Effector memory CD4-positive, alpha-beta T cell (primary cell): ENCODE measurements at regions not wholly inside any gene's neighbourhood (a gene's known extent, or its start where the extent isn't known, plus 50 kb on each side); places are given as distances from the start of the nearest gene placed in this dataset.

ENCODE experiments used
- DNase-seq, 3 donors: peaks; one replicate each; pipeline ENCODE4 v3.0.0-alpha.2; 2020
- H3K27ac ChIP-seq: 2 replicates; pipeline ENCODE4 v1.7.0; 2013; ENCODE audit warnings: mild to moderate bottlenecking, low read length, moderate library complexity; ENCODE audit not compliant: insufficient read depth, poor library complexity, severe bottlenecking
- H3K27me3 ChIP-seq: replicated peaks from 2 replicates; pipeline ENCODE4 v1.7.0; 2013; ENCODE audit warnings: mild to moderate bottlenecking, low read length; ENCODE audit not compliant: insufficient read depth, control insufficient read depth, poor library complexity, severe bottlenecking
- H3K36me3 ChIP-seq: 2 replicates; pipeline ENCODE4 v1.7.0; 2013; ENCODE audit warnings: mild to moderate bottlenecking, low read length, moderate library complexity; ENCODE audit not compliant: control insufficient read depth, insufficient read depth
- H3K4me1 ChIP-seq: 2 replicates; pipeline ENCODE4 v1.7.0; 2013; ENCODE audit warnings: low read length, mild to moderate bottlenecking; ENCODE audit not compliant: control insufficient read depth, insufficient read depth, poor library complexity, severe bottlenecking
- H3K4me3 ChIP-seq: 2 replicates; pipeline ENCODE4 v1.7.0; 2013; ENCODE audit warnings: low read length, low read depth, mild to moderate bottlenecking; ENCODE audit not compliant: insufficient read depth, poor library complexity, severe bottlenecking
- H3K9me3 ChIP-seq: 2 replicates; pipeline ENCODE4 v1.7.0; 2013; ENCODE audit warnings: mild to moderate bottlenecking, low read length, moderate library complexity; ENCODE audit not compliant: control insufficient read depth

DNA sequence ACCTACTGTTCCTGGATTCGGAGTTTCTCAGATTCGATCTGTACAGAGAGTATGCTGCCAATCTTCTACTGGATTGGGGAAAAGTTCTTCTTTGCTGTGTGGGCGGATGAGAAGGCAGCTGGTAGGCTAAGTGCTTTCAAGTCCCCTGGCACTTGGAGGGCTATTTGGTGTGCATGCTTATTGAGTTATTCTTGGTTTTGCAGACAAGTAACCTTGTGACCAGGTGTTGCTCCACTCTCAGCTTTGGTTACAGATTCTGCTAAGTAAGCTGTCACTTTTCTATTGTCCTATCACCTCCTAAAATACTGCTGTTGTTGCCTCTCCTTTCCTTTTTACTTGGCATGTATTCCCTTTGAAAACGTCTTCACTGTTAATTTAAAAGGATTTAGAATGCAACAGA is 1375.1 kb upstream of the LRRTM3 start:
- no peaks in the 10 kb centered on the region for H3K9me3 ChIP-seq
- H3K36me3 ChIP-seq: no peaks in the 10 kb centered on the region
- no peaks in the 10 kb centered on the region for H3K4me1 ChIP-seq
- no peaks in the 10 kb centered on the region for H3K27me3 ChIP-seq
- H3K27ac ChIP-seq: no peak overlapping the region
- no peak for DNase-seq
- H3K4me3 ChIP-seq: no peak overlapping the region

GRCh38 chr10:65555192-65555591 is 1370.6 kb upstream of the LRRTM3 start:
- no peaks in the 10 kb centered on the region for H3K9me3 ChIP-seq
- no peak for DNase-seq
- H3K4me3 ChIP-seq: no peak overlapping the region
- no peak overlapping the region for H3K27ac ChIP-seq
- H3K36me3 ChIP-seq: no peaks in the 10 kb centered on the region
- H3K27me3 ChIP-seq: no peaks in the 10 kb centered on the region
- no peaks in the 10 kb centered on the region for H3K4me1 ChIP-seq

GRCh38 chr10:65556006-65556405 is 1369.8 kb upstream of the LRRTM3 start:
- H3K27me3 ChIP-seq: no peaks in the 10 kb centered on the region
- no peaks in the 10 kb centered on the region for H3K4me1 ChIP-seq
- no peak overlapping the region for H3K4me3 ChIP-seq
- H3K36me3 ChIP-seq: no peaks in the 10 kb centered on the region
- no peaks in the 10 kb centered on the region for H3K9me3 ChIP-seq
- DNase-seq: no peak
- H3K27ac ChIP-seq: no peak overlapping the region

DNA sequence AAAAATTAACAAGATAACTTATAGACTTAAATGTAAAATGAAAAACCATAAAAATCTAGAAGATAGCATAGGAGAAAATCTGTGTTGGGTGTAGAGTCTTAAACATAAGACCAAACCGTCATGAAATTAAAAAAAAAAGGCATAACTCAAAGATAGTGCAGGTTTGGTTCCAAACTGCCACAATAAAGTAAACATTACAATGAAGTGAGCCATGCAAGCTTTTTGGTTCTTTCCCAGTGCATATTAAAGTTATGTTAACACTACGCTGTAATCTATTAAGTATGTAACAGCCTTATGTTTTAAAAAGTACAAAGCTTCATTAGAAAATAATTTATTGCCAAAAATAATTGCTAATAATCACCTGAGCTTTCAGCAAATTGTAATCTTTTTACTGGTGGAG is 1366.5 kb upstream of the LRRTM3 start:
- Histone ChIP-seq H3K36me3 (no peaks in the 10 kb centered on the region), H3K4me3 (no peak overlapping the region), H3K4me1 (no peaks in the 10 kb centered on the region), H3K9me3 (no peaks in the 10 kb centered on the region), H3K27me3 (no peaks in the 10 kb centered on the region), H3K27ac (no peak overlapping the region)
- DNase-seq: no peak

GRCh38 chr10:65565246-65565645 is 1360.6 kb upstream of the LRRTM3 start:
- no peaks in the 10 kb centered on the region for H3K36me3 ChIP-seq
- H3K4me1 ChIP-seq: no peaks in the 10 kb centered on the region
- H3K27ac ChIP-seq: no peak overlapping the region
- no peaks in the 10 kb centered on the region for H3K9me3 ChIP-seq
- no peak for DNase-seq
- no peaks in the 10 kb centered on the region for H3K27me3 ChIP-seq
- no peak overlapping the region for H3K4me3 ChIP-seq

DNA sequence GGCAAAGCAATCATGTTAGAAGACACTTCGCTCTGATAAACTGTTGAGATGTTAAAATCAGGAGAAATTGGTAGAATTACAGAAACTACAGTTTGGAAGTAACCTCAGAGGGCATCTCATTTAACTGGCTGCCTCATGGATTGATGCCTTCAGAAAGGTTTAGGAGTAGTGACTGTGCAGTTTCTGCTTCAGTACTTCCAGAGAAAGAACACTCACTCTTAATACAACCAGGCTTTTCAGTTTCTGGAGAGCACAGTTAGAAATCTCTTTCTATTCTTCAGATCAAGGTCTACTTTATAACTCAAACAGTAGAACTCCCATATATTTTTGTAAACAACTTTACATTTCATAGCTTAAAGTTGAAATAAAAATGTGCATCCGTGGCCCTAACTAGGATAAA is 1358.9 kb upstream of the LRRTM3 start:
- no peak for DNase-seq
- Histone ChIP-seq H3K4me1 (no peaks in the 10 kb centered on the region), H3K4me3 (no peak overlapping the region), H3K27ac (no peak overlapping the region), H3K27me3 (no peaks in the 10 kb centered on the region), H3K9me3 (no peaks in the 10 kb centered on the region), H3K36me3 (no peaks in the 10 kb centered on the region)

DNA sequence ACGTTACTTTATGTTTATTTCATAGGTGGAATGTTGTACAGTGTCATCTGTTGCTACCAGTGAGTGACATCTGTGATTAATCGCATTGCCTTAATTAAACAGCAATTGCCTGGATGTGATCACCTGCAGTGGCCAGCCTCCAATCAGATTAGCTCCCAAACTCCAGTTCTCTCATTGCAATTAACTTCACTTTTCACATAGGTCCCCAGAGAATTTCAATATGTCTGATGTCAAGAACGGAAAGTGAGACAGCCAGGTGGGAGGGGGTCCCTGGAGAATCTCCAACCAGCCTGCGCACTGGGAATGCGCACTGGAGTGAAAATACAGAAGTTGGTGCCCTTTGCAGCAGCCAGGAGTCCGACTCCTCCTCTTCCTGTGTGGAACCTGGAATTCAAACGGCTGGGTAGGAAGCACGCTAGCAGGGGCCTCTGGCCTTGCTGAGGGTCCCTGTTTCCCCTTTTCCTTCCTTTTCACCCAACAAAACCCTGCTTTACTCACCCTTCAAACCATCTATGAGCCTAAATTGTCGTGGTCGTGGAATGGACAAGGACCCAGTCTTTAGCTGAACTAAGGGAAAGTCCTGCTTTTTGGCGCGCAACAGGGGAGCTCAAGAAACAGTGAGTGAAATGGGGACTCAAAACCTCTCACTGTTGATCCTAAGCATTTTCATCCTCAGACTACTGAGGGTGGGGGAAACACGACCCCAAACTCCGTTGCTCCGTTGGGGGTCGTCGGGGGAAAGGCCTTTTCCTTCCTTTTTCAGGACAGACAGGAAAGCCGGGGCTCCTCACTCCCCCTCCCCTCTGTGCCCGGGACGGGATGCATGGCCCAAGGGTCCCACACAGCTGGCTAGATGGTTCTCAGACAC is 1355.5 kb upstream of the LRRTM3 start:
- DNase-seq: no peak

DNA sequence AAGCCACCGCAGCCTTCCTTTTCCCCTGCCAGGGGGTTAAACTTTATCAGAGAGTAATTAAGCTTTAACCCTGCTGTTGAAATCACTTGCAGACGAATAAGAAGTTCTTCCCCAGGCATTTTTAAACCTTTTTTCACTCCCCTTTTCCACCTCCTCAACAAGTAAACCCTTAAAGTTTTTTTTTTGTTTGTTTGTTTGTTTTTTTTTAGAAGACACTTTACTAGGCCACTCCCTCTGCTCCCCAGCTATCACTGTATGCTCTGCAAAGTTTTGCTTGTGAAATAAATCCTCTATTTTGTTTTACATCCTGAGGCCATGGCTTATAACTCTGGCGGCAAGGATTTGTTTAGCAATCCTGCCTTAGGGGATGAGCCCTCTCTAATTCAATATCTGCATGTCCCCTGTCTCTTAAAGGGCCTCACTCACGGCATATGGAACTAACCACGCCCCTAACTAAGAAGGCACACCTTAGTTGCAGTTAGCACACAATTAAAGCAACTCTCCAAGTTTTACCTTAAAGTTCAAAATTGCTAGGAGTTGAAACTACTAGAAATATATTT is 1354.7 kb upstream of the LRRTM3 start:
- Histone ChIP-seq H3K27me3 (no peaks in the 10 kb centered on the region), H3K36me3 (no peaks in the 10 kb centered on the region), H3K9me3 (no peaks in the 10 kb centered on the region), H3K4me3 (no peak overlapping the region), H3K27ac (no peak overlapping the region), H3K4me1 (no peaks in the 10 kb centered on the region)
- no peak for DNase-seq

More for the DNA sequence above, 1355.5 kb upstream of the LRRTM3 start:
- no peak overlapping the region for H3K4me3 ChIP-seq
- no peaks in the 10 kb centered on the region for H3K4me1 ChIP-seq
- H3K27ac ChIP-seq: no peak overlapping the region
- no peaks in the 10 kb centered on the region for H3K9me3 ChIP-seq
- H3K27me3 ChIP-seq: no peaks in the 10 kb centered on the region
- no peaks in the 10 kb centered on the region for H3K36me3 ChIP-seq

DNA sequence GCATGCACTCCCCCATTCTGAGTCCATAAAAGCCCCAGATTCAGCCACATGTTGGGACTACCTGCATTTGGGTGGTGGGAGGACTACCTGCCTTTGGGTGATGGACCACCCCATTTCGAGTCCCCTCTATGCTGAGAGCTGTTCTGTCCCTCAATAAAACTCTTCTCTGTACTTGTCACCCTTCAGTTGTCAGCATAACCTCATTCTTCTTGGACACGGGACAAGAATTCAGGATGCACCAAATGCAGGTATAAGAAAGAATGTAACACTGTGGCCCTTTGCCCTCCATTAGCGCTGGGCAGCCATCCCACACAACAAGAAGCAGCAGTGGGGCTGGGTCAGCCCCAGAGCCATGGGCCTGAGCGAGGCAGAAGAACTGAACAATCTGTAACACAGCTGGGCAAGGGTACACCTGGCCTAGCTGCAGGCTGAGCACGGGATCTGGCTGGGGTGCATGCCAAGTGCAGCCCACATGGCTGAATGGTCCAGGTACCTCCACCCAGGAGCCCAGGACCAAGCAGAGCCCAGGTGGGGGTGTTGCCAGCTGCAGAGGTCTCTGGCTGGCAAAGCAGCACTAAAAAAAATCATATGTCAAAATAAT is 1344.3 kb upstream of the LRRTM3 start:
- DNase-seq: no peak
- H3K36me3 ChIP-seq: no peaks in the 10 kb centered on the region
- H3K27me3 ChIP-seq: no peaks in the 10 kb centered on the region
- no peaks in the 10 kb centered on the region for H3K4me1 ChIP-seq
- H3K27ac ChIP-seq: no peak overlapping the region
- no peak overlapping the region for H3K4me3 ChIP-seq
- H3K9me3 ChIP-seq: no peaks in the 10 kb centered on the region

- Histone ChIP-seq H3K36me3 (no peaks in the 10 kb centered on the region), H3K27ac (no peak overlapping the region), H3K27me3 (no peaks in the 10 kb centered on the region), H3K9me3 (no peaks in the 10 kb centered on the region), H3K4me3 (no peak overlapping the region), H3K4me1 (no peaks in the 10 kb centered on the region)
- DNase-seq: no peak
Observed at GRCh38 chr10:65602182-65602865, 1323.5 kb upstream of the LRRTM3 start.
